Breast epithelium (tissue), 3 donors: ENCODE measurements at regions not wholly inside any gene's neighbourhood (a gene's known extent, or its start where the extent isn't known, plus 50 kb on each side); places are given as distances from the start of the nearest gene placed in this dataset.

Experiments
- CTCF ChIP-seq, 3 donors: fragments of 450-650 bp; IDR thresholded peaks; one replicate each; pipeline ENCODE4 v1.5.1; 2016 to 2017; ENCODE audit warnings: antibody characterized with exemption in 3 of 3, mild to moderate bottlenecking in 3 of 3, moderate library complexity in 3 of 3
- POLR2A ChIP-seq: fragments of 450-650 bp; IDR thresholded peaks from one replicate; pipeline ENCODE4 v1.6.1; 2016; ENCODE audit warnings: antibody characterized with exemption, mild to moderate bottlenecking, moderate library complexity

DNA sequence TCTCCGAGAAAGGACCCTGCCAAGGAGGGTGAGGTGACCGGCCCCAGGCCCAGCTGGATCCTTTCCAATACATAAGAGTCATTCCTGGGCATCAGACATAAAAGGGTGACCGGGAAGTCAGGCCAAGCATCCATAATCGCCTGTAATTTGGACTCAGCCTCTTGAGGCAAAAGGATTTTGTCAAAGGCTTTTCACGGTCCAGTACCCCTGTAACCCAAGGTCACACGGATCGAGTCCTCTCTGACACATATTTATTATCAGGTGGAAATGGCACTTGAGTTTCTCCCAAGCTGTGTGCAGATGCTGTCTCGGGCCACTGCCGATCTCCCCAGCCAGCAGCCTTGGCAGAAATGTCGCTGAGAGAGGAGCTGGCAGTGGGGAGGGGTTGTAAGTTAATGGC is 556.5 kb downstream of the MN1 start:
- TF ChIP-seq POLR2A (no peak), CTCF (IDR thresholded peaks at IDR 0.05) (no peak)
